ENCODE measurements at regions not wholly inside any gene's neighbourhood (a gene's known extent, or its start where the extent isn't known, plus 50 kb on each side); places are given as distances from the start of the nearest gene placed in this dataset.
"Not testable (repeated sequence)": the region's sequence is repeated elsewhere in the genome, so short reads cannot be mapped to it uniquely, and the experiment has no call there.

GRCh38 chr16:18148132-18148531 lies 188.4 kb downstream of the NPIPA8 start:
- DNase-seq (ENCODE audit: low read depth): not testable (repeated sequence)

- not testable (repeated sequence) for DNase-seq (ENCODE audit: low read depth)
Measured at GRCh38 chr16:18146601-18147142, 189.9 kb downstream of the NPIPA8 start.

- DNase-seq (ENCODE audit: low read depth): not testable (repeated sequence)
Measured at GRCh38 chr16:18142066-18142465, 194.5 kb downstream of the NPIPA8 start.

- DNase-seq (ENCODE audit: low read depth): not testable (repeated sequence)
Measured at GRCh38 chr16:18136288-18136687, 200.2 kb downstream of the NPIPA8 start.

GRCh38 chr16:18135024-18135423 lies 201.5 kb downstream of the NPIPA8 start:
- not testable (repeated sequence) for DNase-seq (ENCODE audit: low read depth)

GRCh38 chr16:18131587-18131986 lies 204.9 kb downstream of the NPIPA8 start:
- not testable (repeated sequence) for DNase-seq (ENCODE audit: low read depth)

GRCh38 chr16:18130478-18131120 lies 205.9 kb downstream of the NPIPA8 start:
- not testable (repeated sequence) for DNase-seq (ENCODE audit: low read depth)

GRCh38 chr16:18127033-18127432 lies 209.5 kb downstream of the NPIPA8 start:
- not testable (repeated sequence) for DNase-seq (ENCODE audit: low read depth)

- not testable (repeated sequence) for DNase-seq (ENCODE audit: low read depth)
Measured at GRCh38 chr16:18119092-18119491, 217.4 kb downstream of the NPIPA8 start.

GRCh38 chr16:18118684-18119083 lies 217.9 kb downstream of the NPIPA8 start:
- DNase-seq (ENCODE audit: low read depth): not testable (repeated sequence)

GRCh38 chr16:18118071-18118470 lies 218.5 kb downstream of the NPIPA8 start:
- not testable (repeated sequence) for DNase-seq (ENCODE audit: low read depth)

GRCh38 chr16:18104412-18104811 lies 232.1 kb downstream of the NPIPA8 start:
- DNase-seq (ENCODE audit: low read depth): not testable (repeated sequence)

GRCh38 chr16:18101077-18101476 lies 235.5 kb downstream of the NPIPA8 start:
- DNase-seq (ENCODE audit: low read depth): not testable (repeated sequence)

GRCh38 chr16:18092605-18093004 lies 243.9 kb downstream of the NPIPA8 start:
- DNase-seq (ENCODE audit: low read depth): not testable (repeated sequence)

- DNase-seq (ENCODE audit: low read depth): not testable (repeated sequence)
Measured at GRCh38 chr16:18080658-18081363, 255.7 kb downstream of the NPIPA8 start.

- DNase-seq (ENCODE audit: low read depth): not testable (repeated sequence)
Measured at GRCh38 chr16:18077910-18078309, 258.6 kb downstream of the NPIPA8 start.

GRCh38 chr16:18072161-18072560 lies 264.4 kb downstream of the NPIPA8 start:
- DNase-seq (ENCODE audit: low read depth): no peak

- DNase-seq (ENCODE audit: low read depth): no peak
Measured at GRCh38 chr16:18069683-18070082, 266.9 kb downstream of the NPIPA8 start.

GRCh38 chr16:18068477-18068876 lies 268.1 kb downstream of the NPIPA8 start:
- DNase-seq (ENCODE audit: low read depth): no peak

GRCh38 chr16:18062713-18063112 lies 273.8 kb downstream of the NPIPA8 start:
- no peak for DNase-seq (ENCODE audit: low read depth)

GRCh38 chr16:18060351-18060750 lies 276.2 kb downstream of the NPIPA8 start:
- no peak for DNase-seq (ENCODE audit: low read depth)

- DNase-seq (ENCODE audit: low read depth): no peak
Measured at GRCh38 chr16:18059577-18059976, 277.0 kb downstream of the NPIPA8 start.

GRCh38 chr16:18059089-18059488 lies 277.4 kb downstream of the NPIPA8 start:
- no peak for DNase-seq (ENCODE audit: low read depth)
